GM12875 (cell line): ENCODE measurements at regions not wholly inside any gene's neighbourhood (a gene's known extent, or its start where the extent isn't known, plus 50 kb on each side); places are given as distances from the start of the nearest gene placed in this dataset.
A peak's percentile ranks its signal among the peaks of the same experiment; 100 is the strongest.

Experiments used
- H3K4me3 ChIP-seq: one replicate; pipeline ENCODE4 v1.5.1; 2011; ENCODE audit warnings: low read depth, low read length, control low read depth
- TF ChIP-seq, protein P1 (sequence below): IDR thresholded peaks from 2 replicates; pipeline ENCODE4 v1.5.1; 2011; ENCODE audit warnings: low read depth, mild to moderate bottlenecking, control low read depth, inconsistent platforms, low read length, moderate library complexity, borderline replicate concordance; ENCODE audit not compliant: insufficient read depth

DNA sequence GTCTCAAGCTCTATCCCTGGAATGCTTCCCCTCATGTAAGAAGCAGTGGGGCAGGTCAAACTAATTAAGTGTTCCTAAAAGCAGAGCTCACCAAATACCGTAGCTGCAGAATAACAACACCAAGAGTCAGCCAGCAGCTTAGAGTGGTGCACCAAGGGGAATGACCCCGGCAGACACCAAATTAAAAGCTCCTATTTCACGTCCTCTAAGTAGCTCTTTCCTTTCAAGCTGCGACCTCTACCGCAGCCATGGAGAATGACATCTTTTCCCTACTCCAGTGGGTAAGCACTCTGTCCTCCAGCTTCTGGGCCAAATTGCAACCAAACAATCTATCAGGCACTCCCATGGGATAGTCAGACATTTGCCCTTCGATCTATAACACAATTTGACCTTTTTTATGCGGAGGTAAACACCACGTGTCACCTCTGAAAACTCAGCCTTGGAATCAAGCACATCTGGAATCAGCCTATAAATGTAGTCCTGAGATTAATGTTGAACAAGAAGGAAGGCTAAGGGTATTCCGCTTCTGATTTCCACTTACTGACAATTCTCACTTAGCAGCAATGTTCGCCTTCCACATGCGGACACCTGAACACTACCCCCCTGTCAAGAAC is 67.6 kb upstream of the CDKN3 start:
- TF ChIP-seq, protein P1, sequence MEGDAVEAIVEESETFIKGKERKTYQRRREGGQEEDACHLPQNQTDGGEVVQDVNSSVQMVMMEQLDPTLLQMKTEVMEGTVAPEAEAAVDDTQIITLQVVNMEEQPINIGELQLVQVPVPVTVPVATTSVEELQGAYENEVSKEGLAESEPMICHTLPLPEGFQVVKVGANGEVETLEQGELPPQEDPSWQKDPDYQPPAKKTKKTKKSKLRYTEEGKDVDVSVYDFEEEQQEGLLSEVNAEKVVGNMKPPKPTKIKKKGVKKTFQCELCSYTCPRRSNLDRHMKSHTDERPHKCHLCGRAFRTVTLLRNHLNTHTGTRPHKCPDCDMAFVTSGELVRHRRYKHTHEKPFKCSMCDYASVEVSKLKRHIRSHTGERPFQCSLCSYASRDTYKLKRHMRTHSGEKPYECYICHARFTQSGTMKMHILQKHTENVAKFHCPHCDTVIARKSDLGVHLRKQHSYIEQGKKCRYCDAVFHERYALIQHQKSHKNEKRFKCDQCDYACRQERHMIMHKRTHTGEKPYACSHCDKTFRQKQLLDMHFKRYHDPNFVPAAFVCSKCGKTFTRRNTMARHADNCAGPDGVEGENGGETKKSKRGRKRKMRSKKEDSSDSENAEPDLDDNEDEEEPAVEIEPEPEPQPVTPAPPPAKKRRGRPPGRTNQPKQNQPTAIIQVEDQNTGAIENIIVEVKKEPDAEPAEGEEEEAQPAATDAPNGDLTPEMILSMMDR = peak; percentile 82
- H3K4me3 ChIP-seq = no peak overlapping the region

DNA sequence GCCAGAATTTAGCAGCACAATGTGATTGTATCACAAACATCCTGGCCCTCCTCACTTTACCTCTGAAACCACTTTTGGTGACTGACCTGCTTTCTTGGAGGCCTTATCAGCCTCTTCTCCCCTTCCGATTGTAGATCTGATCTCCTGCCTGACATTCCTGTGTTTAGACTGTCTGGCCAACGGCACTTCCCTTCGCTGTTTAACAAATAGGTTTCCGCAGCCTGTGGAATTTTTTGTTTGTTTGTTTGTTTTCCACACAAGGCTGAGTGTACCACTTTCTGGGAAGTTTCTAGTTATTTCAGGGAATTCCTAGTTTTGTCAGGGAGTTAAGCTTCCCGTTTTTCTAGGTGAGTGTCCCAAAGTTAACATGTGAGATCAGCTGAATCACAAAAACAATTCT is 65.9 kb upstream of the CDKN3 start:
- H3K4me3 ChIP-seq = no peak overlapping the region
- TF ChIP-seq, protein P1 = no peak

DNA sequence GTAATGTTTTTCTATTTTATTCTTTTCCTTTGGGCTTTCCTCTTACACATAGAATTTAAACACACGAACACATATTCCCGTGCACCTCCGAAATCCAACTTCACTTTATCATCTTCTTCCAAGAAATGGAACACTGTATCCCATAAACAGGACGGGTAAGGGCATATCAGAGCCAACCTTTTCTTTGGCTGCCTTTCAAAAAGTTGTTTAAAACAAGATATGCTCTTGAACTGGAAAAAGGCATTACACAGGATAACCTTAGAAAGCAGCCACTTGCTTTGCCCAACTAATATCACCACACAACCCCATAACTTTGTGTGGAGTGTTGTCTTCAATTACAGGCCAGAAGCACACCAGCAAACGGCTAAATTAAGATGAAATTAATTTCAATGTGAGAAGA is 65.3 kb upstream of the CDKN3 start:
- TF ChIP-seq, protein P1 = no peak
- no peak overlapping the region for H3K4me3 ChIP-seq

DNA sequence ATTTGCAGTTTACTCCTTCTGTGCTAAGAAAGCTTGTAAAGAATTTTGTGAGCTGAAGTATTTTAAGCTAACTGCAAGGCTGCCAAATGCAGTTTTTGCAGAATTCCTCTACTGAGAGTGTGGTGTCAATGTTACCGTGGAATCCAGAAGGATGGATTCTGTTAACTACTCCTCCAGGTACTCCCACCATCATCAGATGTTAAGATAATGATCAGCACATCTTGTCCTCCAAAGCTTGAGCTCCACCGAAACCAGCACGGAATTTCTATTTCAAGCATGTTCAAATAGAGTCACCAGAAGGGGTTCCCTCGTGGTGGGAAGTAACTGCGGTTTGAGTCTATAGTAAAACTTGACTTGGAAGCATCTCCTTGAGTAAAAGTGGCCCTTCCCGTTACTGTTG is 64.3 kb upstream of the CDKN3 start:
- TF ChIP-seq, protein P1 = no peak
- H3K4me3 ChIP-seq = no peak overlapping the region

GRCh38 chr14:54333511-54333910 is 63.3 kb upstream of the CDKN3 start:
- TF ChIP-seq, protein P1 = no peak
- no peak overlapping the region for H3K4me3 ChIP-seq

GRCh38 chr14:54335569-54336155 is 61.1 kb upstream of the CDKN3 start:
- TF ChIP-seq, protein P1 = no peak

DNA sequence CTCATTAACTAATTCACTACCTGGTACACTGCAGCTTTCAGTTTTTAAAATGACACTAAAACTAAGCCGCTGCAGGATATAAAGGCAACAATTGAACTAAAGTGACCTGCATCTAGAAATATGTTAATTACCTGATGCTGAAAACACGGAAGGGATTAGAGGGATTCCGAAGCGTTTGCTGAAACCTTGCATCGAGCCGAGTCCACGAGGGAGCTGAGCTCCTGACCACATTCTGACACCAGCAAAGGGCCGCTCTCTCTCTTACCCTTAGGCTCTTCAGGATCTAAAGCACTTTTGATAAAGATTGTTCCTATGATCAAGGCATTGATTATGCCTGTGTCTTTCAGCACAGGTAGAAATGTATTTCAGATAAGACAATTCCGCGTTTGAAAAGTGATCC is 59.5 kb upstream of the CDKN3 start:
- TF ChIP-seq, protein P1 = no peak

More at GRCh38 chr14:54335569-54336155, 61.1 kb upstream of the CDKN3 start:
- H3K4me3 ChIP-seq = no peak overlapping the region

More for the DNA sequence above, 59.5 kb upstream of the CDKN3 start:
- H3K4me3 ChIP-seq = no peak overlapping the region
